GM12872 (cell line): ENCODE measurements at regions not wholly inside any gene's neighbourhood (a gene's known extent, or its start where the extent isn't known, plus 50 kb on each side); places are given as distances from the start of the nearest gene placed in this dataset.

Source experiments
- TF ChIP-seq, protein P1 (sequence below): IDR thresholded peaks from 3 replicates; pipeline ENCODE4 v1.5.1; 2011; ENCODE audit warnings: low read depth, mild to moderate bottlenecking, low read length, moderate library complexity; ENCODE audit not compliant: insufficient read depth

- TF ChIP-seq, protein P1, sequence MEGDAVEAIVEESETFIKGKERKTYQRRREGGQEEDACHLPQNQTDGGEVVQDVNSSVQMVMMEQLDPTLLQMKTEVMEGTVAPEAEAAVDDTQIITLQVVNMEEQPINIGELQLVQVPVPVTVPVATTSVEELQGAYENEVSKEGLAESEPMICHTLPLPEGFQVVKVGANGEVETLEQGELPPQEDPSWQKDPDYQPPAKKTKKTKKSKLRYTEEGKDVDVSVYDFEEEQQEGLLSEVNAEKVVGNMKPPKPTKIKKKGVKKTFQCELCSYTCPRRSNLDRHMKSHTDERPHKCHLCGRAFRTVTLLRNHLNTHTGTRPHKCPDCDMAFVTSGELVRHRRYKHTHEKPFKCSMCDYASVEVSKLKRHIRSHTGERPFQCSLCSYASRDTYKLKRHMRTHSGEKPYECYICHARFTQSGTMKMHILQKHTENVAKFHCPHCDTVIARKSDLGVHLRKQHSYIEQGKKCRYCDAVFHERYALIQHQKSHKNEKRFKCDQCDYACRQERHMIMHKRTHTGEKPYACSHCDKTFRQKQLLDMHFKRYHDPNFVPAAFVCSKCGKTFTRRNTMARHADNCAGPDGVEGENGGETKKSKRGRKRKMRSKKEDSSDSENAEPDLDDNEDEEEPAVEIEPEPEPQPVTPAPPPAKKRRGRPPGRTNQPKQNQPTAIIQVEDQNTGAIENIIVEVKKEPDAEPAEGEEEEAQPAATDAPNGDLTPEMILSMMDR = no peak
Measured at GRCh38 chr4:4763822-4764557, 95.5 kb upstream of the MSX1 start.

- TF ChIP-seq, protein P1 = no peak
Measured at GRCh38 chr4:4762909-4763821, 96.3 kb upstream of the MSX1 start.

DNA sequence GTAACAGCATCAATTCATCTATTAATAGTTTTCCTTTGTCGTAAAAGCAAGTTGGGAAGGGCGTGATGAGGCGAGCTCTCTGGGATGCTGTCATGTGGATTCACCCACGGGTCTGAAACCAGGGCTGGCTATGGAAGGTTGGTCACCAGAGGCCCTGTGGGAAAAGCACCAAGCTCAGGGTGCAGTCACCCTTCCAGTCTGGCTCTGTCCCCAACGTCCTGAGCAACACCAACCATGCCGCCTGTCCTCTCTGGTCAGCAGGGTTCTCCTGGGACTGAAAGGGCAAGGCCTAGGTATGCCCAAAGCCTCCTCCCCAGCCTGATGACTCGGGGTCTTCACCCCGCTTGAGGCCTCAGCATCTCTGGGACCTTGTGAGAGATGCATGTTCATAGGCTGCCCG, 97.2 kb upstream of the MSX1 start:
- TF ChIP-seq, protein P1 = no peak

DNA sequence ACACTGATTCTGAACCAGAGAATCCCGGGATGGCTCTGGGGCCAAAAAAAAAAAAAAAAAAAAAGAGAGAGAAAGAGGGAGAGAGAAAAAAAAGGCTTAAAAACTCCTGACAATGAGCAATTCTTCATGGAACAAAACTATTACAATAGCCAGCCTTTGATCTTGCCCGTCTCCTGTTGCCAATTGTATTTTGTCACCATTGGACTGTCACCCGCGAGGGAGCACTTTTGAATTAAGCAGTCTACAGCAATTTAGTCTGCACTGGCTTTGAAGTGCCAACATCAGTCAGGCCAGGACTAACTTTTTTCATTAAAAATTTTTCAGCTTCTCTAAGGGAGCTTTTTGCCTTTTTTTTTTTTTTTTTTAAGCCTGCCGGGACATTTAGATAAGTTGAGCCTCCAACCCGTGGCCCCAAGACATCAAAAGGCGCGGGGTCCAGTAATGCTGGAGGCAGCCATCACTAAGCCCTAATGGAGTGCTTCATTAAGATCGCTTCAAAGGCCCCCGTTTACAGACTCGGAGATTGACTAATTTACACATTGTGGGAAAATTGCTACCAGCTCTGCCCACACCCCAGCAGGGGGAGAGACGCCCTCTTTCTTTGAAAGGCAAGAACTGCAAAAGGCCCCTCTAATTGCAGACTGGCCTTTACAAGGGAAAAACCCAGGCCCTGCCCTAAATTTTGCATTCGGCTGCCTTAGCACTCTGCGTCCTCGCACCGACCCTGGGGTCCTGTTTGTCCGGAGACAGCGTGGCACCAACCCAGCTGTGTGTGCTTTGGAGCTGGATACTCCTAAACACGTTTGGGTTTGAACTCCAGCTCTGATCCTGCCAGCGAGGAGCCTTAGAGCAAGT, 98.1 kb upstream of the MSX1 start:
- TF ChIP-seq, protein P1 = 0 out of 3 replicates have a peak, but pooled peaks have one; percentile 32

- TF ChIP-seq, protein P1 = no peak
Measured at GRCh38 chr4:4759883-4760282, 99.6 kb upstream of the MSX1 start.

- TF ChIP-seq, protein P1 = no peak
Measured at GRCh38 chr4:4759232-4759631, 100.2 kb upstream of the MSX1 start.
